ENCODE measurements at regions not wholly inside any gene's neighbourhood (a gene's known extent, or its start where the extent isn't known, plus 50 kb on each side); places are given as distances from the start of the nearest gene placed in this dataset.
A peak's percentile ranks its signal among the peaks of the same experiment; 100 is the strongest.

DNA sequence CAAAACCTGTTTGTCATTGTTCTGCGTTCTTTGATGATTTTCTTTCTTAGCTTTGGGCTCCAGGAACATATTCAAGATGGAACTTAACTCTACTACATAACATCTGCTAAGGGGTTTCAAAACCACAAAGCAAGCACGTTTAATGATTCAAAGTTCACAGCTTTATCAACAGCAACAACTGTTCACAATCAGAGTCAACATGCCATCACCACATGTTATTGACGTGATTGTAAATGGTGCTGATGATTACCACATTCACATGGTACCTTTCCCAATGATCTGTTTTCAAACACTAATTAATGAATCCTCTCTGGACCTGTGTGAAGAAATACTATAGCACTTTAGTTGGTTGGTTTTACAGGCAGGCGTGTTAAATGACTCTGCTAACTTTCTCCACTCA lies 180.6 kb upstream of the CEP162 start:
- no peak overlapping the region for H3K4me3 ChIP-seq (ENCODE audit: low read depth, low read length)
- DNase-seq (ENCODE audit: low read depth, low spot score) = no peak
- TF ChIP-seq, protein P1, sequence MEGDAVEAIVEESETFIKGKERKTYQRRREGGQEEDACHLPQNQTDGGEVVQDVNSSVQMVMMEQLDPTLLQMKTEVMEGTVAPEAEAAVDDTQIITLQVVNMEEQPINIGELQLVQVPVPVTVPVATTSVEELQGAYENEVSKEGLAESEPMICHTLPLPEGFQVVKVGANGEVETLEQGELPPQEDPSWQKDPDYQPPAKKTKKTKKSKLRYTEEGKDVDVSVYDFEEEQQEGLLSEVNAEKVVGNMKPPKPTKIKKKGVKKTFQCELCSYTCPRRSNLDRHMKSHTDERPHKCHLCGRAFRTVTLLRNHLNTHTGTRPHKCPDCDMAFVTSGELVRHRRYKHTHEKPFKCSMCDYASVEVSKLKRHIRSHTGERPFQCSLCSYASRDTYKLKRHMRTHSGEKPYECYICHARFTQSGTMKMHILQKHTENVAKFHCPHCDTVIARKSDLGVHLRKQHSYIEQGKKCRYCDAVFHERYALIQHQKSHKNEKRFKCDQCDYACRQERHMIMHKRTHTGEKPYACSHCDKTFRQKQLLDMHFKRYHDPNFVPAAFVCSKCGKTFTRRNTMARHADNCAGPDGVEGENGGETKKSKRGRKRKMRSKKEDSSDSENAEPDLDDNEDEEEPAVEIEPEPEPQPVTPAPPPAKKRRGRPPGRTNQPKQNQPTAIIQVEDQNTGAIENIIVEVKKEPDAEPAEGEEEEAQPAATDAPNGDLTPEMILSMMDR (IDR thresholded peaks at IDR 0.05; ENCODE audit: low read depth, low read length) = no peak
- in situ Hi-C loops (cut with HindIII; ENCODE audit: low sequenced_read_pairs) = no loop called here

DNA sequence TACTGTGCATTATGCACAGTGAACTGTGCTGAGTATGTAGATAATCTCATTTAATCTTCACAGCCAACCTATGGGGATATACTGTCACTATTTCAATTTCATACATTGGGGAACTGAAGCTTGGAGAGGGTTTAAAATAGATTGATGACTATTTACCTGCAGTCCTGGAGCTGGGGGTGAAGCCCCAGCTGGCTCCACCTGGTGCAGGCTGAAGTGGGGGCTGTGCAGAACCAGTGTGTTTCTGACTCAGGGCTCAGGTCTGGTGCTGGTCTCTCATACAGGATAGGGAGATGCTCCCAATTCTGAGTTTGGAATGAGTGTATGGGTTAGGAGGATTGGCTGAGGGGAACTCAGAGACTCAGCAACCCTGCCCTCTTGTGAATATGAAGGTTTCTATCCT lies 176.1 kb upstream of the CEP162 start:
- in situ Hi-C loops (cut with HindIII; ENCODE audit: low sequenced_read_pairs) = no loop called here
- no peak overlapping the region for H3K4me3 ChIP-seq (ENCODE audit: low read depth, low read length)
- DNase-seq (ENCODE audit: low read depth, low spot score) = no peak
- TF ChIP-seq, protein P1 (IDR thresholded peaks at IDR 0.05; ENCODE audit: low read depth, low read length) = no peak

DNA sequence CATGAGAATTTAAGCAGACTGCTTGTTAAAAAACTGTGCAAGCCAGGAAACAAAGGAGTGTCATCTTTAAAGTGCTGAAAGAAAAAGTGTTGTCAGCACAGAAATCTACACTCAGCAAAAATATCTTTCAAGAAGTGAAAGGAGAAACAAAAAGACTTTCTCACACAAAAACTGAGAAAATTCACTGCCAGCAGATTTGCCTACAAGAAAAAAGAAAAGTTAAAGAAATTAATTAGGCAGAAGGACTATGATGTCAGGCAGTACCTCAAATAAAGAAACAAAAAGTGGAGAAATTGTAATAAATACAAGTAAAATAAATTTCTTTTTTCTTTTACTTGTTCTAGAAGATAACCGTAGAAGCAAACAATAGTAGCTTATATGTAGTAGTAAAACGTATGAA lies 171.6 kb upstream of the CEP162 start:
- H3K4me3 ChIP-seq (ENCODE audit: low read depth, low read length) = no peak overlapping the region
- no peak for DNase-seq (ENCODE audit: low read depth, low spot score)
- TF ChIP-seq, protein P1 (IDR thresholded peaks at IDR 0.05; ENCODE audit: low read depth, low read length) = no peak
- in situ Hi-C loops (cut with HindIII; ENCODE audit: low sequenced_read_pairs) = no loop called here

DNA sequence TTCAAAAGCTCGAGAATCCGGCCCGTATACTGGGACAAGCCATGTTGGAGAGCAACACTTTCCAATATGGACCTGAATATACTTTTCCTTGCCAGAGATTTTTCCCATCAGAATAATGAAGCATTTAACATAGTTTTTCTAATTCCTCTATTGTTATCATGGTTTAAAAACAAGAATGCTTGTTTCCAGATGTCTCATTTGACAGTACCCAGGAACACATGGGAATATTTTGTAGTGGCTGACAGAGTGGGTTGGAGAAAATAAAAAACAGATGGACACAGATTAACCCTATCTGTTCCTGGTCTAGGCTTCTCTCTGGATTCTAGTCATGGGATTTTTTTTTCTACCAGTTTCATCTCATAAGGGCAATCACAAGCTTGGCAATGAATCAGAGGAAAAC lies 164.8 kb upstream of the CEP162 start:
- TF ChIP-seq, protein P1 (IDR thresholded peaks at IDR 0.05; ENCODE audit: low read depth, low read length) = no peak
- DNase-seq (ENCODE audit: low read depth, low spot score) = no peak
- in situ Hi-C loops (cut with HindIII; ENCODE audit: low sequenced_read_pairs) = no loop called here
- H3K4me3 ChIP-seq (ENCODE audit: low read depth, low read length) = no peak overlapping the region

DNA sequence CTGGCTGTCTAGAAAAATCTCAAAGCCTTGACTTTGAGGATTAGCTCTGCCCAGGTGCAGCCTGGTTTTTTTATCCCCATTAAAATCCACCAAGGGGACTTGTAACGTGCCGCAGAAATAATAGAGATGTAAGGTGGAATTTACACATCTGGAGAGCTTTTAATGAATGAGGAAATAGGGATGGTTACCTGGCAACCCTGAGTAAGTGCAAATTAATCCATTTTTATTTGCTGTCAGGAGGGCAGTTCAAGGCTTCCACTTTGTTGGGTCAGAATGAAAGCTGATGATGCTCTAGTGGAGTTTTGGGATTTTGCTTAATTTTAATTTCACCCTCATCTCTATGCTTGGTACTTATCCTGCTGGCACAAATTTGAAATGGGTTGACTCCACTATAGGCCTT lies 163.4 kb upstream of the CEP162 start:
- H3K4me3 ChIP-seq (ENCODE audit: low read depth, low read length) = no peak overlapping the region
- no peak for DNase-seq (ENCODE audit: low read depth, low spot score)
- in situ Hi-C loops (cut with HindIII; ENCODE audit: low sequenced_read_pairs) = no loop called here
- TF ChIP-seq, protein P1 (IDR thresholded peaks at IDR 0.05; ENCODE audit: low read depth, low read length) = no peak

DNA sequence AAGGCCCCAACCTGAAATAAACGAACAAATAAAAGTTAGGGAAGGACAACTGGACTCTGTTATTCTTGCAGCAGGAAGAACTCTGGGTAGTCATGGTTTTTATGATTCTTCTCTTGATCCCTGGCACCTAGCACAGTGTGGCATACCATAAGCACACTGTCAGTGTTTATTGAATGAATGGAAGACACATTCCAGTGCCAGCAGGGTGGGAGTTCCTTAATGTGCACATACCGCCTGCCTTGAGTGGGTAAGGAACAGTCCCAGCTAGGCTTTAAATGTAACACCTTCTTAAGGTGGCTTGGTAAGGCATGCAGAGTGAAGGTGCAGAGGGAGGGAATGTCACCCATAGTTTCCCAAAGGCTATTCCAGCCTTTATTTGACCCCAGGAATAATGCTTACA lies 162.9 kb upstream of the CEP162 start:
- in situ Hi-C loops (cut with HindIII; ENCODE audit: low sequenced_read_pairs) = no loop called here
- peak; percentile 6 for DNase-seq (ENCODE audit: low read depth, low spot score)
- H3K4me3 ChIP-seq (ENCODE audit: low read depth, low read length) = no peak overlapping the region
- TF ChIP-seq, protein P1 (IDR thresholded peaks at IDR 0.05; ENCODE audit: low read depth, low read length) = no peak

DNA sequence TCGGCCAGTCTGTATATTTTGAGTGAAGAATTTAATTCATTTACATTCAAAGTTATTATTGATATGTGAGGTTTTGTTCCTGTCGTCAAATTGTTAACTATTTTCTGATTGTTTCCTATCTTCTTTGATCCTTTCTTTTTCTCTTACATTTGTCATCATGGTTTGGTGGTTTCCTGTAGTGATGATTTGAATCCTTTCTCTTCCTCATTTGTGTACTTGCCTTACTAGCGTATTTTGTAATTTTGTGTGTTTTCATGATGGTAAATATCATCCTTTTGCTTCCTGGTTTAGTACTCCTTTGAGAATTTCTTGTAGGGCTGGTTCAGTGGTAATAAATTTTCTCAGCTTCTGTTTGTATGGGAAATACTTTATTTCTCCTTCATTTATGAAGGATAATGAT lies 151.7 kb upstream of the CEP162 start:
- DNase-seq (ENCODE audit: low read depth, low spot score) = no peak
- TF ChIP-seq, protein P1 (IDR thresholded peaks at IDR 0.05; ENCODE audit: low read depth, low read length) = no peak
- no peak overlapping the region for H3K4me3 ChIP-seq (ENCODE audit: low read depth, low read length)
- in situ Hi-C loops (cut with HindIII; ENCODE audit: low sequenced_read_pairs) = no loop called here

Measured in astrocyte of the spinal cord (primary cell).